ENCODE measurements at regions not wholly inside any gene's neighbourhood (a gene's known extent, or its start where the extent isn't known, plus 50 kb on each side); places are given as distances from the start of the nearest gene placed in this dataset.

- no peak for TF ChIP-seq CTCF (IDR thresholded peaks at IDR 0.05; ENCODE audit: insufficient read depth, low read depth, low read length)
- ChIA-PET POLR2A (no interaction called here), CTCF (no interaction called here)
- H3K27me3 ChIP-seq (ENCODE audit: control insufficient read depth, insufficient read depth, low read length): no peaks in the 10 kb centered on the region
- DNase-seq (ENCODE audit: low read depth): no peak
- no peak overlapping the region for H3K4me3 ChIP-seq (ENCODE audit: low read depth, low read length)
- H3K36me3 ChIP-seq (ENCODE audit: control insufficient read depth, insufficient read depth, low read length): no peaks in the 10 kb centered on the region
These were observed 463.3 kb upstream of the DMAC1 start for GRCh38 chr9:8262625-8263622.

GRCh38 chr9:8261737-8262136, 462.2 kb upstream of the DMAC1 start:
- no peak overlapping the region for H3K4me3 ChIP-seq (ENCODE audit: low read depth, low read length)
- no peaks in the 10 kb centered on the region for H3K36me3 ChIP-seq (ENCODE audit: control insufficient read depth, insufficient read depth, low read length)
- no peaks in the 10 kb centered on the region for H3K27me3 ChIP-seq (ENCODE audit: control insufficient read depth, insufficient read depth, low read length)
- no peak for TF ChIP-seq CTCF (IDR thresholded peaks at IDR 0.05; ENCODE audit: insufficient read depth, low read depth, low read length)
- no peak for DNase-seq (ENCODE audit: low read depth)
- ChIA-PET POLR2A (no interaction called here), CTCF (interaction anchor here (0.5 kb wide), 1 partner anchor 269 kb away, joined by 3 read pairs; no protein-coding TSS in a partner anchor)

GRCh38 chr9:8259028-8259427, 459.4 kb upstream of the DMAC1 start:
- DNase-seq (ENCODE audit: low read depth): no peak
- ChIA-PET POLR2A (no interaction called here), CTCF (no interaction called here)
- Histone ChIP-seq H3K36me3 (ENCODE audit: control insufficient read depth, insufficient read depth, low read length) (no peaks in the 10 kb centered on the region), H3K27me3 (ENCODE audit: control insufficient read depth, insufficient read depth, low read length) (no peaks in the 10 kb centered on the region), H3K4me3 (ENCODE audit: low read depth, low read length) (no peak overlapping the region)
- TF ChIP-seq CTCF (IDR thresholded peaks at IDR 0.05; ENCODE audit: insufficient read depth, low read depth, low read length): no peak

- DNase-seq (ENCODE audit: low read depth): no peak
- CTCF ChIA-PET: no interaction called here
- Histone ChIP-seq H3K27me3 (ENCODE audit: control insufficient read depth, insufficient read depth, low read length) (no peaks in the 10 kb centered on the region), H3K4me3 (ENCODE audit: low read depth, low read length) (no peak overlapping the region), H3K36me3 (ENCODE audit: control insufficient read depth, insufficient read depth, low read length) (no peaks in the 10 kb centered on the region)
- TF ChIP-seq CTCF (IDR thresholded peaks at IDR 0.05; ENCODE audit: insufficient read depth, low read depth, low read length): no peak
- POLR2A ChIA-PET: no interaction called here
These were observed 457.3 kb upstream of the DMAC1 start for GRCh38 chr9:8256880-8257279.

GRCh38 chr9:8255850-8256249, 456.3 kb upstream of the DMAC1 start:
- POLR2A ChIA-PET: no interaction called here
- CTCF ChIA-PET: no interaction called here
- Histone ChIP-seq H3K36me3 (ENCODE audit: control insufficient read depth, insufficient read depth, low read length) (no peaks in the 10 kb centered on the region), H3K4me3 (ENCODE audit: low read depth, low read length) (no peak overlapping the region), H3K27me3 (ENCODE audit: control insufficient read depth, insufficient read depth, low read length) (no peaks in the 10 kb centered on the region)
- no peak for TF ChIP-seq CTCF (IDR thresholded peaks at IDR 0.05; ENCODE audit: insufficient read depth, low read depth, low read length)
- DNase-seq (ENCODE audit: low read depth): no peak

Measured in BJ (cell line).